ENCODE measurements at regions not wholly inside any gene's neighbourhood (a gene's known extent, or its start where the extent isn't known, plus 50 kb on each side); places are given as distances from the start of the nearest gene placed in this dataset.

GRCh38 chr9:110064803-110065202 lies 143.2 kb downstream of the C9orf152 start:
- no peak for TF ChIP-seq CTCF (conservative IDR thresholded peaks at IDR 0.05; ENCODE audit: low read depth, low read length)
- no peak for DNase-seq (ENCODE audit: low read depth)
- no peak overlapping the region for H3K4me3 ChIP-seq (ENCODE audit: low read length)

GRCh38 chr9:110065532-110065931 lies 142.4 kb downstream of the C9orf152 start:
- DNase-seq (ENCODE audit: low read depth), result no peak

GRCh38 chr9:110066929-110067716 lies 140.8 kb downstream of the C9orf152 start:
- DNase-seq (ENCODE audit: low read depth), result no peak
- no peak overlapping the region for H3K4me3 ChIP-seq (ENCODE audit: low read length)
- no peak for TF ChIP-seq CTCF (conservative IDR thresholded peaks at IDR 0.05; ENCODE audit: low read depth, low read length)

More at GRCh38 chr9:110065532-110065931, 142.4 kb downstream of the C9orf152 start:
- TF ChIP-seq CTCF (conservative IDR thresholded peaks at IDR 0.05; ENCODE audit: low read depth, low read length), result no peak
- no peak overlapping the region for H3K4me3 ChIP-seq (ENCODE audit: low read length)

- no peak overlapping the region for H3K4me3 ChIP-seq (ENCODE audit: low read length)
- TF ChIP-seq CTCF (conservative IDR thresholded peaks at IDR 0.05; ENCODE audit: low read depth, low read length), result no peak
- no peak for DNase-seq (ENCODE audit: low read depth)
These were observed 139.7 kb downstream of the C9orf152 start for GRCh38 chr9:110068212-110068611.

- TF ChIP-seq CTCF (conservative IDR thresholded peaks at IDR 0.05; ENCODE audit: low read depth, low read length), result peak; percentile 5
- peak overlapping the region; percentile 23 for H3K4me3 ChIP-seq (ENCODE audit: low read length)
- peak; percentile 92 for DNase-seq (ENCODE audit: low read depth)
These were observed 138.4 kb downstream of the C9orf152 start for GRCh38 chr9:110069326-110070248.

GRCh38 chr9:110072597-110073355 lies 135.2 kb downstream of the C9orf152 start:
- H3K4me3 ChIP-seq (ENCODE audit: low read length), result no peak overlapping the region
- DNase-seq (ENCODE audit: low read depth), result peak; percentile 84
- no peak for TF ChIP-seq CTCF (conservative IDR thresholded peaks at IDR 0.05; ENCODE audit: low read depth, low read length)
